Sigmoid colon (tissue), 4 donors: ENCODE measurements at regions not wholly inside any gene's neighbourhood (a gene's known extent, or its start where the extent isn't known, plus 50 kb on each side); places are given as distances from the start of the nearest gene placed in this dataset.

Experiments
- EP300 ChIP-seq, 4 donors: sonication (generic); formaldehyde crosslinking; IDR thresholded peaks; one replicate each; pipeline ENCODE4 v1.6.1; 2017; ENCODE audit warnings: antibody characterized with exemption in 4 of 4
- POLR2AphosphoS5 ChIP-seq, 4 donors: sonication (generic); formaldehyde crosslinking; IDR thresholded peaks; one replicate each; pipeline ENCODE4 v1.6.1; 2017; ENCODE audit warnings: antibody characterized with exemption in 4 of 4
- TF ChIP-seq, protein P1 (sequence below), 4 experiments: fragments of 450-650 bp in 3 of 4; fragments of 200-600 bp in 1 of 4; IDR thresholded peaks; one replicate each; pipeline ENCODE4 v1.5.1; 2016 to 2019; ENCODE audit warnings: antibody characterized with exemption in 4 of 4, mild to moderate bottlenecking in 3 of 4, moderate library complexity in 2 of 4

DNA sequence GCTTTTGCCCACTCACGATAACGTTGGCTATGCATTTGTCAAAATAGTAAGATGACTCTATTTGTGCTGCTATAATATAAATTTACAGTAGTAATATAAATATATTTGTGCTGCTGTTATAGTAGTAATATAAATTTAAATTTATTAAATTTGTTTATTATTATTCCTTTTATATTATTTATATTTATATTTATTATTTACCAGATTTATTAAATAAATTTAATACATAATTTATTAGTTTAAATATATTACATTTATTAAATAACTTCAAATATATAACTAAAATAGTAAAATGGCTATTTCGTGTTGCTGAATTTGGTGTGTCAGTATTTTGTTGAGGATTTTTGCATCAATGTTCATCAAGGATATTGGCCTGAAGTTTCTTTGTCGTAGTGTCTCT, 246.5 kb upstream of the FGF16 start:
- TF ChIP-seq, protein P1, sequence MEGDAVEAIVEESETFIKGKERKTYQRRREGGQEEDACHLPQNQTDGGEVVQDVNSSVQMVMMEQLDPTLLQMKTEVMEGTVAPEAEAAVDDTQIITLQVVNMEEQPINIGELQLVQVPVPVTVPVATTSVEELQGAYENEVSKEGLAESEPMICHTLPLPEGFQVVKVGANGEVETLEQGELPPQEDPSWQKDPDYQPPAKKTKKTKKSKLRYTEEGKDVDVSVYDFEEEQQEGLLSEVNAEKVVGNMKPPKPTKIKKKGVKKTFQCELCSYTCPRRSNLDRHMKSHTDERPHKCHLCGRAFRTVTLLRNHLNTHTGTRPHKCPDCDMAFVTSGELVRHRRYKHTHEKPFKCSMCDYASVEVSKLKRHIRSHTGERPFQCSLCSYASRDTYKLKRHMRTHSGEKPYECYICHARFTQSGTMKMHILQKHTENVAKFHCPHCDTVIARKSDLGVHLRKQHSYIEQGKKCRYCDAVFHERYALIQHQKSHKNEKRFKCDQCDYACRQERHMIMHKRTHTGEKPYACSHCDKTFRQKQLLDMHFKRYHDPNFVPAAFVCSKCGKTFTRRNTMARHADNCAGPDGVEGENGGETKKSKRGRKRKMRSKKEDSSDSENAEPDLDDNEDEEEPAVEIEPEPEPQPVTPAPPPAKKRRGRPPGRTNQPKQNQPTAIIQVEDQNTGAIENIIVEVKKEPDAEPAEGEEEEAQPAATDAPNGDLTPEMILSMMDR (IDR thresholded peaks at IDR 0.05): no peak
- TF ChIP-seq EP300 (IDR thresholded peaks at IDR 0.05): no peak
- TF ChIP-seq POLR2AphosphoS5 (IDR thresholded peaks at IDR 0.05): no peak
